HepG2 (cell line): ENCODE measurements at regions not wholly inside any gene's neighbourhood (a gene's known extent, or its start where the extent isn't known, plus 50 kb on each side); places are given as distances from the start of the nearest gene placed in this dataset.

ENCODE experiments used
- ATAC-seq: fragments of 200-7000 bp; cut with Tn5 transposase; 3 replicates; pipeline ENCODE4 v1.9.1; 2020; ENCODE audit warnings: mild to moderate bottlenecking, moderate library complexity
- BruUV-seq: library from RNA; stranded (reverse); fragments of 400-500 nt; replicated peaks from 2 replicates; lab custom pipeline; 2021; lab: Mats Ljungman, UMichigan
- CTCF ChIA-PET: fragments of 300-600 bp; formaldehyde crosslinking; extraction: SDS; loops from one replicate; lab custom pipeline; 2021; ENCODE audit warnings: low total read pairs, inconsistent platforms, low intra/inter-chr PET ratio; lab: Yijun Ruan, JAX
- POLR2A ChIA-PET: fragments of 350-600 bp; sonication (Branson Sonifier 250); formaldehyde crosslinking; loops from one replicate; lab custom pipeline; 2020; ENCODE audit warnings: antibody characterized with exemption, inconsistent platforms; lab: Yijun Ruan, JAX
- DNase-seq: peaks from one replicate; pipeline ENCODE4 v3.0.0-alpha.2; 2015; ENCODE audit warnings: low spot score
- FAIRE-seq: peaks from 3 replicates; lab custom pipeline; 2011; peaks lifted over from hg19 to GRCh38; lab: Jason Lieb, UNC
- H2AFZ ChIP-seq: one replicate; pipeline ENCODE4 v1.6.1; 2011; ENCODE audit warnings: low read length, inconsistent platforms
- H3K27ac ChIP-seq: fragments of 300-600 bp; 3 replicates; pipeline ENCODE4 v1.8.0; 2011; ENCODE audit warnings: mixed run types, mild to moderate bottlenecking, mixed read lengths, low read length, inconsistent platforms; ENCODE audit not compliant: insufficient read depth; ENCODE audit errors: extremely low read length
- H3K27me3 ChIP-seq, 2 experiments: fragments of 200-600 bp in 1 of 2; 2 replicates in 1 of 2; 3 replicates in 1 of 2; pipeline versions ENCODE4 v1.6.0 to v1.8.0; 2011; ENCODE audit warnings: low read length in 2 of 2, mild to moderate bottlenecking in 2 of 2, moderate library complexity in 2 of 2, inconsistent platforms in 1 of 2; ENCODE audit not compliant: insufficient read depth in 2 of 2, control insufficient read depth in 1 of 2
- H3K36me3 ChIP-seq, 2 experiments: fragments of 200-600 bp in 1 of 2; replicated peaks in 1 of 2; 2 replicates in 1 of 2; 3 replicates in 1 of 2; pipeline versions ENCODE4 v1.5.1 to v1.8.0; 2011; ENCODE audit warnings: low read length in 2 of 2, inconsistent platforms in 1 of 2; ENCODE audit not compliant: insufficient read depth in 2 of 2, control insufficient read depth in 1 of 2
- H3K4me1 ChIP-seq: 2 replicates; pipeline ENCODE4 v1.5.1; 2012; ENCODE audit warnings: low read length, inconsistent platforms; ENCODE audit not compliant: insufficient read depth
- H3K4me2 ChIP-seq: 2 replicates; pipeline ENCODE4 v1.6.0; 2011; ENCODE audit warnings: low read depth, low read length, inconsistent platforms
- H3K4me3 ChIP-seq, 3 experiments: fragments of 200-600 bp in 1 of 3; sonication (generic), shearing (Covaris generic) in 1 of 3; replicated peaks in 1 of 3; 2 replicates each; pipeline ENCODE4 v1.5.1; 2011 to 2016; ENCODE audit warnings: low read length in 3 of 3, inconsistent platforms in 2 of 3, low read depth in 2 of 3, mild to moderate bottlenecking in 2 of 3, control low read depth in 1 of 3, mixed read lengths in 1 of 3; ENCODE audit not compliant: insufficient read depth in 1 of 3
- H3K79me2 ChIP-seq: one replicate; pipeline ENCODE4 v1.6.1; 2011; ENCODE audit warnings: low read length, inconsistent platforms; ENCODE audit not compliant: insufficient read depth
- H3K9ac ChIP-seq: 2 replicates; pipeline ENCODE4 v1.6.0; 2011; ENCODE audit warnings: mild to moderate bottlenecking, low read depth, low read length, inconsistent platforms; ENCODE audit not compliant: insufficient read depth
- H3K9me3 ChIP-seq: 2 replicates; pipeline ENCODE4 v1.5.1; 2012; ENCODE audit warnings: mild to moderate bottlenecking, low read length
- H4K20me1 ChIP-seq: 2 replicates; pipeline ENCODE4 v1.6.0; 2011; ENCODE audit warnings: inconsistent platforms, mild to moderate bottlenecking, low read length, moderate library complexity; ENCODE audit not compliant: insufficient read depth
- CENPT ChIP-seq: sonication (generic); formaldehyde crosslinking; IDR thresholded peaks from 2 replicates; pipeline ENCODE4 v1.8.0; 2022; ENCODE audit warnings: low read depth, mild to moderate bottlenecking, moderate library complexity, missing genetic modification reagents
- DNMT3B ChIP-seq: conservative IDR thresholded peaks from 2 replicates; pipeline ENCODE4 v1.6.1; 2016; ENCODE audit warnings: missing biosample characterization, control low read depth
- ETV5 ChIP-seq: IDR thresholded peaks from 2 replicates; pipeline ENCODE4 v1.6.1; 2018; ENCODE audit warnings: missing biosample characterization, missing genetic modification reagents, inconsistent platforms, borderline replicate concordance
- FOXK2 ChIP-seq: fragments of 450-650 bp; IDR thresholded peaks from 2 replicates; pipeline ENCODE4 v1.6.1; 2016
- SCMH1 ChIP-seq: sonication (generic); formaldehyde crosslinking; IDR thresholded peaks from 2 replicates; pipeline ENCODE4 v1.9.0; 2021; ENCODE audit warnings: missing genetic modification reagents, mild to moderate bottlenecking, borderline replicate concordance
- SOX6 ChIP-seq, 2 experiments: fragments of 450-650 bp in 1 of 2; sonication (generic) in 1 of 2; formaldehyde crosslinking in 1 of 2; IDR thresholded peaks; 2 replicates each; pipeline versions ENCODE4 v1.4.0 to v1.6.1; 2017 to 2020; ENCODE audit warnings: antibody characterized with exemption in 1 of 2, mild to moderate bottlenecking in 1 of 2, missing genetic modification reagents in 1 of 2
- SRSF9 ChIP-seq: fragments of 200-400 bp; formaldehyde crosslinking; IDR thresholded peaks from 2 replicates; pipeline ENCODE4 v1.6.1; 2018; ENCODE audit warnings: borderline replicate concordance, mild to moderate bottlenecking, low read depth, low read length; ENCODE audit not compliant: insufficient read depth, poor library complexity, severe bottlenecking
- TBL1XR1 ChIP-seq: fragments of 150-350 bp; IDR thresholded peaks from 2 replicates; pipeline ENCODE4 v1.6.1; 2014; ENCODE audit warnings: borderline replicate concordance, low read length; ENCODE audit not compliant: partially characterized antibody
- ZNF543 ChIP-seq: sonication (generic); formaldehyde crosslinking; IDR thresholded peaks from 2 replicates; pipeline ENCODE4 v1.4.0; 2020; ENCODE audit warnings: mild to moderate bottlenecking, missing genetic modification reagents
- ZSCAN25 ChIP-seq: sonication (generic); formaldehyde crosslinking; IDR thresholded peaks from 2 replicates; pipeline ENCODE4 v1.8.0; 2022; ENCODE audit warnings: mild to moderate bottlenecking, missing genetic modification reagents
- WGBS: methylation state at CpG from one replicate; pipeline ENCODE4 v1.1.6; 2017; ENCODE audit warnings: low lambda C conversion rate; 5-methylcytosine and 5-hydroxymethylcytosine counted together
- in situ Hi-C: cut with HindIII; loops from 2 replicates; pipeline ENCODE4 v1.10.0; 2017; ENCODE audit warnings: low pct_unique_long_range_greater_than_20kb; ENCODE audit not compliant: extremely low pct_ligation_motif_present
- intact Hi-C: fragments of 100-400 bp; cut with micrococcal nuclease; formaldehyde crosslinking; loops from one replicate; pipeline ENCODE4 v1.10.0; 2022; ENCODE audit not compliant: unreplicated experiment
- TF ChIP-seq, protein P1 (sequence below): sonication (generic); formaldehyde crosslinking; IDR thresholded peaks from 2 replicates; pipeline ENCODE4 v1.4.0; 2020; ENCODE audit warnings: missing genetic modification reagents
- TF ChIP-seq, protein P2 (sequence below): sonication (generic); formaldehyde crosslinking; IDR thresholded peaks from 2 replicates; pipeline ENCODE4 v1.5.0; 2020; ENCODE audit warnings: mild to moderate bottlenecking, missing genetic modification reagents
- TF ChIP-seq, protein P3 (sequence below): sonication (generic); formaldehyde crosslinking; IDR thresholded peaks from 2 replicates; pipeline ENCODE4 v1.5.0; 2020; ENCODE audit warnings: missing genetic modification reagents
- TF ChIP-seq, protein P4 (sequence below): sonication (generic); formaldehyde crosslinking; IDR thresholded peaks from 2 replicates; pipeline ENCODE4 v1.9.0; 2021; ENCODE audit warnings: mild to moderate bottlenecking, missing genetic modification reagents

DNA sequence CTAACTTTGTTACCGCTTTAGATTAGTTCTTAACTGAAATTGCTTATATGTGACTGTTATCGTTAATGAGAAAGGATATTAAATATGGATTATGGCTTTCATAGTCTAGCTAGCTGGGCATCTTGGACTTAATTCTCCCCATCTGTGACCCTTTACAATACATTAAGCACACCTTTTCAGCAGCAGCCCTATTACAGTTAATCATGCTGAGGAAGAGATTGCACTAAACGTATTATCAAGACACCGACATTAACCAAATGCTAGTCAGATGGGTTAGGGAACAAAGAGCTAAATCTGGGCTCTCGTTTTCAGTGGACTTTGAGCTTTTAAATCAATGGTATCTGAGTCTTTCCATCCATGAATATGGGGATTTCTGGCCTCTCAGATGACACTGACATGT is 447.5 kb upstream of the DCN start:
- BruUV-seq: no TSS peak
- WGBS: 30% methylated on average over 5 of the region's 5 CpGs
- TF ChIP-seq, protein P1, sequence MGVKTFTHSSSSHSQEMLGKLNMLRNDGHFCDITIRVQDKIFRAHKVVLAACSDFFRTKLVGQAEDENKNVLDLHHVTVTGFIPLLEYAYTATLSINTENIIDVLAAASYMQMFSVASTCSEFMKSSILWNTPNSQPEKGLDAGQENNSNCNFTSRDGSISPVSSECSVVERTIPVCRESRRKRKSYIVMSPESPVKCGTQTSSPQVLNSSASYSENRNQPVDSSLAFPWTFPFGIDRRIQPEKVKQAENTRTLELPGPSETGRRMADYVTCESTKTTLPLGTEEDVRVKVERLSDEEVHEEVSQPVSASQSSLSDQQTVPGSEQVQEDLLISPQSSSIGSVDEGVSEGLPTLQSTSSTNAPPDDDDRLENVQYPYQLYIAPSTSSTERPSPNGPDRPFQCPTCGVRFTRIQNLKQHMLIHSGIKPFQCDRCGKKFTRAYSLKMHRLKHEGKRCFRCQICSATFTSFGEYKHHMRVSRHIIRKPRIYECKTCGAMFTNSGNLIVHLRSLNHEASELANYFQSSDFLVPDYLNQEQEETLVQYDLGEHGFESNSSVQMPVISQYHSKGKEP (CRISPR knock-in tag): no peak
- no peak for TF ChIP-seq SOX6 (IDR thresholded peaks at IDR 0.05)
- no peak for TF ChIP-seq SOX6 (CRISPR knock-in tag; IDR thresholded peaks at IDR 0.05)
- no peak for TF ChIP-seq SRSF9
- TF ChIP-seq SCMH1 (CRISPR knock-in tag): no peak
- TF ChIP-seq, protein P2, sequence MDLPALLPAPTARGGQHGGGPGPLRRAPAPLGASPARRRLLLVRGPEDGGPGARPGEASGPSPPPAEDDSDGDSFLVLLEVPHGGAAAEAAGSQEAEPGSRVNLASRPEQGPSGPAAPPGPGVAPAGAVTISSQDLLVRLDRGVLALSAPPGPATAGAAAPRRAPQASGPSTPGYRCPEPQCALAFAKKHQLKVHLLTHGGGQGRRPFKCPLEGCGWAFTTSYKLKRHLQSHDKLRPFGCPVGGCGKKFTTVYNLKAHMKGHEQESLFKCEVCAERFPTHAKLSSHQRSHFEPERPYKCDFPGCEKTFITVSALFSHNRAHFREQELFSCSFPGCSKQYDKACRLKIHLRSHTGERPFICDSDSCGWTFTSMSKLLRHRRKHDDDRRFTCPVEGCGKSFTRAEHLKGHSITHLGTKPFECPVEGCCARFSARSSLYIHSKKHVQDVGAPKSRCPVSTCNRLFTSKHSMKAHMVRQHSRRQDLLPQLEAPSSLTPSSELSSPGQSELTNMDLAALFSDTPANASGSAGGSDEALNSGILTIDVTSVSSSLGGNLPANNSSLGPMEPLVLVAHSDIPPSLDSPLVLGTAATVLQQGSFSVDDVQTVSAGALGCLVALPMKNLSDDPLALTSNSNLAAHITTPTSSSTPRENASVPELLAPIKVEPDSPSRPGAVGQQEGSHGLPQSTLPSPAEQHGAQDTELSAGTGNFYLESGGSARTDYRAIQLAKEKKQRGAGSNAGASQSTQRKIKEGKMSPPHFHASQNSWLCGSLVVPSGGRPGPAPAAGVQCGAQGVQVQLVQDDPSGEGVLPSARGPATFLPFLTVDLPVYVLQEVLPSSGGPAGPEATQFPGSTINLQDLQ (CRISPR knock-in tag): no peak
- TF ChIP-seq, protein P3, sequence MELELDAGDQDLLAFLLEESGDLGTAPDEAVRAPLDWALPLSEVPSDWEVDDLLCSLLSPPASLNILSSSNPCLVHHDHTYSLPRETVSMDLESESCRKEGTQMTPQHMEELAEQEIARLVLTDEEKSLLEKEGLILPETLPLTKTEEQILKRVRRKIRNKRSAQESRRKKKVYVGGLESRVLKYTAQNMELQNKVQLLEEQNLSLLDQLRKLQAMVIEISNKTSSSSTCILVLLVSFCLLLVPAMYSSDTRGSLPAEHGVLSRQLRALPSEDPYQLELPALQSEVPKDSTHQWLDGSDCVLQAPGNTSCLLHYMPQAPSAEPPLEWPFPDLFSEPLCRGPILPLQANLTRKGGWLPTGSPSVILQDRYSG (CRISPR knock-in tag): no peak
- no peak for TF ChIP-seq ZSCAN25
- TF ChIP-seq FOXK2: no peak
- no peak for TF ChIP-seq CENPT (CRISPR knock-in tag)
- TF ChIP-seq DNMT3B (CRISPR knock-in tag): no peak
- no peak for TF ChIP-seq ZNF543
- no peak for TF ChIP-seq TBL1XR1
- TF ChIP-seq, protein P4, sequence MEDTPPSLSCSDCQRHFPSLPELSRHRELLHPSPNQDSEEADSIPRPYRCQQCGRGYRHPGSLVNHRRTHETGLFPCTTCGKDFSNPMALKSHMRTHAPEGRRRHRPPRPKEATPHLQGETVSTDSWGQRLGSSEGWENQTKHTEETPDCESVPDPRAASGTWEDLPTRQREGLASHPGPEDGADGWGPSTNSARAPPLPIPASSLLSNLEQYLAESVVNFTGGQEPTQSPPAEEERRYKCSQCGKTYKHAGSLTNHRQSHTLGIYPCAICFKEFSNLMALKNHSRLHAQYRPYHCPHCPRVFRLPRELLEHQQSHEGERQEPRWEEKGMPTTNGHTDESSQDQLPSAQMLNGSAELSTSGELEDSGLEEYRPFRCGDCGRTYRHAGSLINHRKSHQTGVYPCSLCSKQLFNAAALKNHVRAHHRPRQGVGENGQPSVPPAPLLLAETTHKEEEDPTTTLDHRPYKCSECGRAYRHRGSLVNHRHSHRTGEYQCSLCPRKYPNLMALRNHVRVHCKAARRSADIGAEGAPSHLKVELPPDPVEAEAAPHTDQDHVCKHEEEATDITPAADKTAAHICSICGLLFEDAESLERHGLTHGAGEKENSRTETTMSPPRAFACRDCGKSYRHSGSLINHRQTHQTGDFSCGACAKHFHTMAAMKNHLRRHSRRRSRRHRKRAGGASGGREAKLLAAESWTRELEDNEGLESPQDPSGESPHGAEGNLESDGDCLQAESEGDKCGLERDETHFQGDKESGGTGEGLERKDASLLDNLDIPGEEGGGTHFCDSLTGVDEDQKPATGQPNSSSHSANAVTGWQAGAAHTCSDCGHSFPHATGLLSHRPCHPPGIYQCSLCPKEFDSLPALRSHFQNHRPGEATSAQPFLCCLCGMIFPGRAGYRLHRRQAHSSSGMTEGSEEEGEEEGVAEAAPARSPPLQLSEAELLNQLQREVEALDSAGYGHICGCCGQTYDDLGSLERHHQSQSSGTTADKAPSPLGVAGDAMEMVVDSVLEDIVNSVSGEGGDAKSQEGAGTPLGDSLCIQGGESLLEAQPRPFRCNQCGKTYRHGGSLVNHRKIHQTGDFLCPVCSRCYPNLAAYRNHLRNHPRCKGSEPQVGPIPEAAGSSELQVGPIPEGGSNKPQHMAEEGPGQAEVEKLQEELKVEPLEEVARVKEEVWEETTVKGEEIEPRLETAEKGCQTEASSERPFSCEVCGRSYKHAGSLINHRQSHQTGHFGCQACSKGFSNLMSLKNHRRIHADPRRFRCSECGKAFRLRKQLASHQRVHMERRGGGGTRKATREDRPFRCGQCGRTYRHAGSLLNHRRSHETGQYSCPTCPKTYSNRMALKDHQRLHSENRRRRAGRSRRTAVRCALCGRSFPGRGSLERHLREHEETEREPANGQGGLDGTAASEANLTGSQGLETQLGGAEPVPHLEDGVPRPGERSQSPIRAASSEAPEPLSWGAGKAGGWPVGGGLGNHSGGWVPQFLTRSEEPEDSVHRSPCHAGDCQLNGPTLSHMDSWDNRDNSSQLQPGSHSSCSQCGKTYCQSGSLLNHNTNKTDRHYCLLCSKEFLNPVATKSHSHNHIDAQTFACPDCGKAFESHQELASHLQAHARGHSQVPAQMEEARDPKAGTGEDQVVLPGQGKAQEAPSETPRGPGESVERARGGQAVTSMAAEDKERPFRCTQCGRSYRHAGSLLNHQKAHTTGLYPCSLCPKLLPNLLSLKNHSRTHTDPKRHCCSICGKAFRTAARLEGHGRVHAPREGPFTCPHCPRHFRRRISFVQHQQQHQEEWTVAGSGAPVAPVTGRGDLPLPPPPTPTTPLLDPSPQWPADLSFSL: no peak
- no peak for TF ChIP-seq ETV5 (CRISPR knock-in tag)
- no peak for DNase-seq
- ChIA-PET CTCF (no interaction called here), POLR2A (no interaction called here)
- no peaks in the 10 kb centered on the region for H4K20me1 ChIP-seq
- no peak overlapping the region for H3K4me2 ChIP-seq
- no peaks in the 10 kb centered on the region for H3K4me1 ChIP-seq
- H2AFZ ChIP-seq: no peak overlapping the region
- H3K79me2 ChIP-seq: no peaks in the 10 kb centered on the region
- in situ Hi-C loops (no loop called here), intact Hi-C loops (no loop called here)
- no peak overlapping the region for H3K27ac ChIP-seq
- H3K9me3 ChIP-seq: no peaks in the 10 kb centered on the region
- no peak for FAIRE-seq
- no peaks in the 10 kb centered on the region for H3K27me3 ChIP-seq
- H3K9ac ChIP-seq: no peak overlapping the region
- ATAC-seq: no peak
- no peaks in the 10 kb centered on the region for H3K36me3 ChIP-seq
- H3K4me3 ChIP-seq: no peak overlapping the region
